ENCODE measurements at regions not wholly inside any gene's neighbourhood (a gene's known extent, or its start where the extent isn't known, plus 50 kb on each side); places are given as distances from the start of the nearest gene placed in this dataset.

GRCh38 chr2:16282511-16282910, 342.2 kb downstream of the MYCN start:
- Mint-ChIP-seq H3K27ac (no peak overlapping the region), H3K9me3 (no peaks in the 10 kb centered on the region), H3K4me3 (no peak overlapping the region), H3K27me3 (peaks cover 7% of the 10 kb centered on the region), H3K36me3 (ENCODE audit: low read depth) (no peaks in the 10 kb centered on the region), H3K4me1 (no peaks in the 10 kb centered on the region)
- intact Hi-C loops (cut with micrococcal nuclease): no loop called here
- DNase-seq: no peak
- ATAC-seq (ENCODE audit: low read depth): no peak
- ChIA-PET CTCF (interaction anchor here (1.0 kb wide), 1 partner anchor 343 kb away, joined by 4 read pairs; the partner anchor contains the start of gene MYCN), POLR2A (no interaction called here)
- no peak for TF ChIP-seq CTCF (IDR thresholded peaks at IDR 0.05)

- no peaks in the 10 kb centered on the region for H3K4me1 Mint-ChIP-seq
- DNase-seq: no peak
- CTCF ChIA-PET: interaction anchor here (0.6 to 1.0 kb wide), 2 partner anchors 341 to 342 kb away, joined by 3 to 4 read pairs; partner anchors contain the start of gene MYCN
- POLR2A ChIA-PET: no interaction called here
- H3K27ac Mint-ChIP-seq: no peak overlapping the region
- H3K27me3 Mint-ChIP-seq: peaks cover 5% of the 10 kb centered on the region
- H3K9me3 Mint-ChIP-seq: no peaks in the 10 kb centered on the region
- no peak for TF ChIP-seq CTCF (IDR thresholded peaks at IDR 0.05)
- intact Hi-C loops (cut with micrococcal nuclease): no loop called here
- H3K4me3 Mint-ChIP-seq: no peak overlapping the region
- no peak for ATAC-seq (ENCODE audit: low read depth)
- H3K36me3 Mint-ChIP-seq (ENCODE audit: low read depth): no peaks in the 10 kb centered on the region
These were observed 341.3 kb downstream of the MYCN start for GRCh38 chr2:16281451-16282335.

DNA sequence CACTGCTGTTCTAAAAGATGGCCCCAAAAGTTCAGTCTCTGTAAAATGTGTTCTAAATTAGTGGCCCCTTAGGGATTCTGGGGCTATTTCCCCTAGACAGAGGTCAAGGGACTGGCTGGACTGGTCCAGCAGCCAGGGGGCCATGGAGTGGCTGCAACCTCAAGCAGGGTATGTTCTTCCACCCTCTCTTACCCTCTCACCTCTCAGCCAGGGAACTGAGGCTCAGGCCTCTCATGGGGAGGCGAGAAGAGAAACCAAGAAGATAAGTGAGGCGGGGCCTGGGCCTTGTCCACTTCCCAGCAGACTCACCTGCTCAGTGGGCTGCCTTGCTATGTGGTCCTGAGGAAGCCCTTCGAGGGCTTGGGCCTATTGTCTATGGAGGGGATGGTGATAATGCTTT, 339.7 kb downstream of the MYCN start:
- H3K27ac Mint-ChIP-seq: no peak overlapping the region
- peaks cover 5% of the 10 kb centered on the region for H3K27me3 Mint-ChIP-seq
- ChIA-PET CTCF (no interaction called here), POLR2A (no interaction called here)
- intact Hi-C loops (cut with micrococcal nuclease): no loop called here
- H3K4me3 Mint-ChIP-seq: no peak overlapping the region
- no peaks in the 10 kb centered on the region for H3K4me1 Mint-ChIP-seq
- ATAC-seq (ENCODE audit: low read depth): no peak
- H3K9me3 Mint-ChIP-seq: no peaks in the 10 kb centered on the region
- DNase-seq: no peak
- H3K36me3 Mint-ChIP-seq (ENCODE audit: low read depth): no peaks in the 10 kb centered on the region
- no peak for TF ChIP-seq CTCF (IDR thresholded peaks at IDR 0.05)

GRCh38 chr2:16279641-16280040, 339.3 kb downstream of the MYCN start:
- H3K27me3 Mint-ChIP-seq: peaks cover 3% of the 10 kb centered on the region
- no peaks in the 10 kb centered on the region for H3K36me3 Mint-ChIP-seq (ENCODE audit: low read depth)
- no peaks in the 10 kb centered on the region for H3K9me3 Mint-ChIP-seq
- no peak overlapping the region for H3K27ac Mint-ChIP-seq
- no peaks in the 10 kb centered on the region for H3K4me1 Mint-ChIP-seq
- CTCF ChIA-PET: no interaction called here
- DNase-seq (no peak), ATAC-seq (ENCODE audit: low read depth) (no peak)
- intact Hi-C loops (cut with micrococcal nuclease): no loop called here
- no peak for TF ChIP-seq CTCF (IDR thresholded peaks at IDR 0.05)
- no peak overlapping the region for H3K4me3 Mint-ChIP-seq
- POLR2A ChIA-PET: no interaction called here

GRCh38 chr2:16279201-16279570, 338.8 kb downstream of the MYCN start:
- ChIA-PET POLR2A (no interaction called here), CTCF (no interaction called here)
- no peaks in the 10 kb centered on the region for H3K9me3 Mint-ChIP-seq
- H3K27ac Mint-ChIP-seq: no peak overlapping the region
- no peaks in the 10 kb centered on the region for H3K36me3 Mint-ChIP-seq (ENCODE audit: low read depth)
- ATAC-seq (ENCODE audit: low read depth) (no peak), DNase-seq (no peak)
- no peaks in the 10 kb centered on the region for H3K4me1 Mint-ChIP-seq
- no peak overlapping the region for H3K4me3 Mint-ChIP-seq
- TF ChIP-seq CTCF (IDR thresholded peaks at IDR 0.05): no peak
- intact Hi-C loops (cut with micrococcal nuclease): no loop called here
- H3K27me3 Mint-ChIP-seq: no peaks in the 10 kb centered on the region

Data from activated B cell treated with CpG ODN at 0.5 μM for 24 hours (primary cell).